Large intestine (tissue), 3 donors: ENCODE measurements at regions not wholly inside any gene's neighbourhood (a gene's known extent, or its start where the extent isn't known, plus 50 kb on each side); places are given as distances from the start of the nearest gene placed in this dataset.

Experiments
- DNase-seq, 2 donors: peaks; one replicate each; pipeline versions ENCODE4 v3.0.0 to v3.0.0-alpha.2; 2013
- H3K27ac ChIP-seq: one replicate; pipeline ENCODE4 v1.5.1; 2013; ENCODE audit warnings: low read length
- H3K27me3 ChIP-seq: 2 replicates; pipeline ENCODE4 v1.6.1; 2013; ENCODE audit warnings: low read length; ENCODE audit not compliant: control insufficient read depth, insufficient read depth
- H3K36me3 ChIP-seq: 2 replicates; pipeline ENCODE4 v1.6.1; 2013; ENCODE audit warnings: low read length; ENCODE audit not compliant: control insufficient read depth, insufficient read depth
- H3K4me1 ChIP-seq: one replicate; pipeline ENCODE4 v1.6.1; 2013; ENCODE audit warnings: low read length; ENCODE audit not compliant: control insufficient read depth, insufficient read depth
- H3K4me3 ChIP-seq: one replicate; pipeline ENCODE4 v1.5.1; 2013; ENCODE audit warnings: low read length
- H3K9me3 ChIP-seq: one replicate; pipeline ENCODE4 v1.6.1; 2013; ENCODE audit warnings: mild to moderate bottlenecking, low read depth, low read length, moderate library complexity; ENCODE audit not compliant: control insufficient read depth
- WGBS: methylation state at CpG from one replicate; pipeline ENCODE4 v1.1.5; 2013; ENCODE audit warnings: low lambda C conversion rate; ENCODE audit not compliant: insufficient coverage; 5-methylcytosine and 5-hydroxymethylcytosine counted together

DNA sequence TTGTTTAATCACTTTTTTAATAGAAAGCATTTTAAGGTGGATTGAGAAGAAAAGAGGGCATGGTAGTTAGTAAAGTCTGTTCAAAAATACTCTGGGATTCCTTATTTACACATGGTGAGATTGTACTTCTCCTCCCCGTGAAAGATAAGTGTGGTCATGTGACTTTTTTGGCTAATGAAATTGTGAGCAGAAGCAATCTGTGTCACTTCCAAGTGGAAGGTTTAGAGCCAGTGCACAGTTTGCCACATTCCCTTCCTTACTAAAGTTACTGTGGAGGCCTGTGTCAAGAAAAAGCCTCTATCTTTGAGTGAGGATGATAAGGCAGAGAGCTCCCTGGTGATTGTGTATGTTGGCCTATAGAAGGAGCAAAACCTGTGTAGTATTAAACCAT, 471.3 kb downstream of the OMA1 start:
- Histone ChIP-seq H3K27me3 (peaks cover 4% of the 10 kb centered on the region), H3K36me3 (no peaks in the 10 kb centered on the region), H3K9me3 (no peaks in the 10 kb centered on the region), H3K4me1 (no peaks in the 10 kb centered on the region), H3K27ac (no peak overlapping the region), H3K4me3 (no peak overlapping the region)
- no peak for DNase-seq
- no CpG with 5 or more reads among the region's 1 CpG for WGBS

DNA sequence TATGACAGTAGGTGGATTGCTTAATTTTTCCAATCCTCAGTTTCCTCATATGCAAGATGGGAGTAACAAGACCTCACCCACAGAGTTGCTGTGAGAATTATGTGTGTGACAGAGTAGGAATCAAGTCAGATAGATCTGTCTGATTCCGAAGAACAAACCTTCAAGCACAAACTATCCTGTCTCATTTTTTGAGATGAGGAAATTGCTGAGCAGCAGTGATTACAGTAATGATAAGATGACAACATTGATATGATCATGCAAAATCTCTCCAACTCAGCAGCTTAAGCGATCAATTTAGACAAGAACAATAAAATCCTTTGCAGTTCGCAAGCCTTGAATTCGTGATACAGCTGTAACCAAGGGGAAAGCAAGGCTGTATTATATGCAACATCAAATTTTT, 474.1 kb downstream of the OMA1 start:
- H3K9me3 ChIP-seq = no peaks in the 10 kb centered on the region
- no peak for DNase-seq
- no peaks in the 10 kb centered on the region for H3K36me3 ChIP-seq
- no peaks in the 10 kb centered on the region for H3K4me1 ChIP-seq
- H3K27ac ChIP-seq = no peak overlapping the region
- WGBS = no CpG with 5 or more reads among the region's 4 CpGs
- no peak overlapping the region for H3K4me3 ChIP-seq
- H3K27me3 ChIP-seq = no peaks in the 10 kb centered on the region

GRCh38 chr1:58067082-58067481, 479.4 kb downstream of the OMA1 start:
- no CpG with 5 or more reads among the region's 4 CpGs for WGBS

GRCh38 chr1:58065520-58065919, 481.0 kb downstream of the OMA1 start:
- WGBS = no CpG with 5 or more reads among the region's 6 CpGs
- no peak overlapping the region for H3K4me3 ChIP-seq

More at GRCh38 chr1:58067082-58067481, 479.4 kb downstream of the OMA1 start:
- no peak overlapping the region for H3K4me3 ChIP-seq
- no peaks in the 10 kb centered on the region for H3K27me3 ChIP-seq
- H3K36me3 ChIP-seq = no peaks in the 10 kb centered on the region
- no peaks in the 10 kb centered on the region for H3K9me3 ChIP-seq
- no peak overlapping the region for H3K27ac ChIP-seq
- no peaks in the 10 kb centered on the region for H3K4me1 ChIP-seq
- no peak for DNase-seq

GRCh38 chr1:58064166-58064565, 482.4 kb downstream of the OMA1 start:
- H3K4me3 ChIP-seq = no peak overlapping the region
- no peaks in the 10 kb centered on the region for H3K36me3 ChIP-seq
- no peak overlapping the region for H3K27ac ChIP-seq
- no peaks in the 10 kb centered on the region for H3K9me3 ChIP-seq
- H3K4me1 ChIP-seq = no peaks in the 10 kb centered on the region
- no peak for DNase-seq
- no CpG with 5 or more reads among the region's 8 CpGs for WGBS
- peaks cover 6% of the 10 kb centered on the region for H3K27me3 ChIP-seq

More at GRCh38 chr1:58065520-58065919, 481.0 kb downstream of the OMA1 start:
- peaks cover under 1% of the 10 kb centered on the region for H3K27me3 ChIP-seq
- H3K4me1 ChIP-seq = no peaks in the 10 kb centered on the region
- no peak for DNase-seq
- H3K36me3 ChIP-seq = no peaks in the 10 kb centered on the region
- no peak overlapping the region for H3K27ac ChIP-seq
- H3K9me3 ChIP-seq = no peaks in the 10 kb centered on the region

- no peak overlapping the region for H3K4me3 ChIP-seq
- no peaks in the 10 kb centered on the region for H3K4me1 ChIP-seq
- H3K36me3 ChIP-seq = no peaks in the 10 kb centered on the region
- no peak for DNase-seq
- no peaks in the 10 kb centered on the region for H3K9me3 ChIP-seq
- 100% methylated on average over 1 of the region's 4 CpGs for WGBS
- H3K27ac ChIP-seq = no peak overlapping the region
- peaks cover 6% of the 10 kb centered on the region for H3K27me3 ChIP-seq
Observed at GRCh38 chr1:58063095-58063494, 483.4 kb downstream of the OMA1 start.

GRCh38 chr1:58062635-58063034, 483.9 kb downstream of the OMA1 start:
- Histone ChIP-seq H3K36me3 (no peaks in the 10 kb centered on the region), H3K9me3 (no peaks in the 10 kb centered on the region), H3K27ac (no peak overlapping the region), H3K27me3 (peaks cover 6% of the 10 kb centered on the region), H3K4me3 (no peak overlapping the region), H3K4me1 (no peaks in the 10 kb centered on the region)
- DNase-seq = no peak
- WGBS = no CpG with 5 or more reads among the region's 4 CpGs

DNA sequence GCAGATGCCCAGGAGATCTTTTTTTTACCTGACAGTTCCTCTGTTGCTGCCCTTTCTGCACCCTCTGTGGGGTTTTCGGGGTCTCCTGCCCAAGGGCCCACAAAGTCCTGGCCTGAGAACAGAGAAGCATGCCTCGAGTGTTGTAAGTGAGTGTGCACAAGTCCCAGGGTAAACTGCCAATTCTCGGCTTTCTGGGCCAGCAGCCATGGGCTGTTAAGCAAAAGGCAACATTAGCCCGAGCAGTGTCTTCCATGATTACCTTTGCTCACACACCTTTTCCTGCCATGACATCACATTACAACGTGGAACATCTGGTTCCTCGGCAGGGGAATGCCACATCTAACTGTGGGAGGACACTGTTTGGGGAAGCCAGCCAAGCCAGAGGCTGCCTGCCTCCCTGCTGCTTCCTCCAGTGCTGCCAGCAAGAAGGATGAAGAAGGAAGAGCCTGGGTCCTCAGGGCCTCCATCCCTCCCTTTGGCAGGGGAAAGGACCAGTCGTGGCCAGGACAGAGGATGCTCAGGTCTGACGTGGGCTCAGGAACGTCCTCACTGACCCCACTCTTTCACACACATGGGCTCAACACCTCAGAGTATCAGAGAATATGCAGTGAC, 485.9 kb downstream of the OMA1 start:
- Histone ChIP-seq H3K9me3 (no peaks in the 10 kb centered on the region), H3K36me3 (no peaks in the 10 kb centered on the region), H3K27ac (no peak overlapping the region), H3K4me1 (no peaks in the 10 kb centered on the region), H3K27me3 (peaks cover 6% of the 10 kb centered on the region), H3K4me3 (no peak overlapping the region)
- WGBS = no CpG with 5 or more reads among the region's 9 CpGs
- no peak for DNase-seq

- Histone ChIP-seq H3K27ac (no peak overlapping the region), H3K27me3 (peaks cover 6% of the 10 kb centered on the region), H3K36me3 (no peaks in the 10 kb centered on the region), H3K4me1 (no peaks in the 10 kb centered on the region), H3K9me3 (no peaks in the 10 kb centered on the region), H3K4me3 (no peak overlapping the region)
- WGBS = no CpG with 5 or more reads among the region's 6 CpGs
- no peak for DNase-seq
Observed at GRCh38 chr1:58059789-58060188, 486.7 kb downstream of the OMA1 start.

- Histone ChIP-seq H3K4me1 (no peaks in the 10 kb centered on the region), H3K9me3 (no peaks in the 10 kb centered on the region), H3K4me3 (no peak overlapping the region), H3K27ac (no peak overlapping the region), H3K27me3 (peaks cover 6% of the 10 kb centered on the region), H3K36me3 (no peaks in the 10 kb centered on the region)
- WGBS = no CpG with 5 or more reads among the region's 8 CpGs
- peak in 1 of 2 donors; percentile 26 for DNase-seq
Observed at GRCh38 chr1:58058323-58058722, 488.2 kb downstream of the OMA1 start.

GRCh38 chr1:58057826-58058225, 488.7 kb downstream of the OMA1 start:
- peak; percentile 36 to 71 for DNase-seq
- H3K4me1 ChIP-seq = no peaks in the 10 kb centered on the region
- H3K27ac ChIP-seq = no peak overlapping the region
- no peaks in the 10 kb centered on the region for H3K36me3 ChIP-seq
- no peaks in the 10 kb centered on the region for H3K9me3 ChIP-seq
- peaks cover 6% of the 10 kb centered on the region for H3K27me3 ChIP-seq
- no peak overlapping the region for H3K4me3 ChIP-seq
